ENCODE measurements at regions not wholly inside any gene's neighbourhood (a gene's known extent, or its start where the extent isn't known, plus 50 kb on each side); places are given as distances from the start of the nearest gene placed in this dataset.
"Not testable (repeated sequence)": the region's sequence is repeated elsewhere in the genome, so short reads cannot be mapped to it uniquely, and the experiment has no call there.

DNA sequence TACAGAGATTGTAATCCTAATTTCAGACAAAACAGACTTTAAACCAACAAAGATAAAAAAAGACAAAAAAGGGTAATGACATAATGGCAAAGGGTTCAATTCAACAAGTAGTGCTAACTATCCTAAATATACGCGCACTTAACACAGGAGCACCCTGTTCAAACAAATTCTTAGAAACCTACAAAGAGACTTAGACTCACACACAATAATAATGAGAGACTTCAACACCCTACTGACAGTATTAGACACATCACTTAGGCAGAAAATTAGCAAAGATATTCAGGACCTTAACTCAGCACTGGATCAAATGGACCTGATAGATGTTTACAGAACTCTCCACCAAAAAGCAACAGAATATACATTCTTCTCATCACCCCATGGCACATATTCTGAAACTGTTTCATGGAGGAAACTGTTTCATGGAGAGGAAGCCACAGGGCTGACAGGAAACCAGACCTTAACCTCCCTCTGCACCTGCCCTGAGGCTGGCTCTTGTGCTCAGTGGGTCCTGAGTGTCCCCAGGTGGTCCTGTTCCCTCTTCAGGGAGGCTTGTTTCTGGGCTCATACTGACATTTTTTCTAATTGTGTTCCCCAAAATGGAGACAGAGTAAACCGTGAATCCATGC, 54.7 kb downstream of the OR4M2 start:
- H3K36me3 ChIP-seq (ENCODE audit: control insufficient read depth in 2 of 3, insufficient read depth in 3 of 3, low read length in 3 of 3); H3K4me1 ChIP-seq (ENCODE audit: control insufficient read depth in 2 of 3, insufficient read depth in 2 of 3, low read depth in 1 of 3, low read length in 3 of 3); DNase-seq; H3K9me3 ChIP-seq (ENCODE audit: control insufficient read depth in 2 of 3, insufficient read depth in 1 of 3, low read length in 3 of 3); intact Hi-C loops (cut with DNase I); H3K4me3 ChIP-seq (ENCODE audit: low read length in 3 of 3); FAIRE-seq; H3K27ac ChIP-seq (ENCODE audit: low read depth in 2 of 2, low read length in 2 of 2); H3K27me3 ChIP-seq (ENCODE audit: control insufficient read depth, insufficient read depth, low read length); H3K9ac ChIP-seq (ENCODE audit: low read length in 3 of 3): not testable (repeated sequence)

DNA sequence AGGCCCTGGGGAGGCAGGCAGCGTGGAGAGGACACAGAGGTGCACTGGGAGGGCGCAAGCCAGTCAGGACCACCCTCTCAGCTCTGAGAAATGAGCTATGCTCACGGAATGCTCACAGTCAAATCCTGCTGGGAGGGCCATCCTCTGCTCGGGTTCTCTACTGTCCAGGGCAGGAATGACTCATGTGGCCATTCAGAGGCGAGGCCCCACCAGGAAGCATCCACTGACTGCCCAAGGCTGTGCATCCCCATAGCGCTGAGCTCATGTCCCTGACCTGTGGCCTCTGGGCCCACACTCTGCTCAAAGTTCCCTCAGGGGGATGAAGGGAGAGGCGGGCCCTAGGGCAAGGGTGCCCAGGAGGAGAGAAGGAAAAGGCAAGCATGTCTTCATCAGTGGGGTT, 57.2 kb downstream of the OR4M2 start:
- H3K4me1 ChIP-seq (ENCODE audit: control insufficient read depth in 2 of 3, insufficient read depth in 2 of 3, low read depth in 1 of 3, low read length in 3 of 3); H3K9ac ChIP-seq (ENCODE audit: low read length in 3 of 3); H3K27ac ChIP-seq (ENCODE audit: low read depth in 2 of 2, low read length in 2 of 2); H3K9me3 ChIP-seq (ENCODE audit: control insufficient read depth in 2 of 3, insufficient read depth in 1 of 3, low read length in 3 of 3); H3K4me3 ChIP-seq (ENCODE audit: low read length in 3 of 3); H3K36me3 ChIP-seq (ENCODE audit: control insufficient read depth in 2 of 3, insufficient read depth in 3 of 3, low read length in 3 of 3); DNase-seq; H3K27me3 ChIP-seq (ENCODE audit: control insufficient read depth, insufficient read depth, low read length); intact Hi-C loops (cut with DNase I); FAIRE-seq: not testable (repeated sequence)

DNA sequence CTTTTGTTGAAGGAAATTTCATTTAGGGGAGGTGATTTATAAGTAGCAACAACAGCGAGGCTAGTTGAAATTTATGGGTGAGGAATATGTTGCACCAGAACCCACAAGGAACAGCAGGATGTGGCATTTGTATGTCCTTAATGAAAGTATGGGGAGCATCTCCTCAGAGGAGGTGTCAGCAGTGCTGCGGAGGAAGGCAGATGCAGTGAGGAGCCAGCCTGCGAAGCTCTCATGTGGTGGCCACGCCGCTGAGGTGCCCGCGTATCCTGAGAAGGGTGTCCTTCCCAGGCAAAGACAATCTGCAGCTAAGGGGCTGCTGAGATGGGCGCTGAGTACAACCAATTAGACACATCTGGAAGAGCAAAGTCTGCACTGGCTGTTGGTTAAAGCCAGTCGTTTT, 60.8 kb downstream of the OR4M2 start:
- DNase-seq; H3K4me1 ChIP-seq (ENCODE audit: control insufficient read depth in 2 of 3, insufficient read depth in 2 of 3, low read depth in 1 of 3, low read length in 3 of 3); H3K4me3 ChIP-seq (ENCODE audit: low read length in 3 of 3); H3K9me3 ChIP-seq (ENCODE audit: control insufficient read depth in 2 of 3, insufficient read depth in 1 of 3, low read length in 3 of 3); H3K36me3 ChIP-seq (ENCODE audit: control insufficient read depth in 2 of 3, insufficient read depth in 3 of 3, low read length in 3 of 3); H3K27ac ChIP-seq (ENCODE audit: low read depth in 2 of 2, low read length in 2 of 2); intact Hi-C loops (cut with DNase I); FAIRE-seq; H3K9ac ChIP-seq (ENCODE audit: low read length in 3 of 3); H3K27me3 ChIP-seq (ENCODE audit: control insufficient read depth, insufficient read depth, low read length): not testable (repeated sequence)

DNA sequence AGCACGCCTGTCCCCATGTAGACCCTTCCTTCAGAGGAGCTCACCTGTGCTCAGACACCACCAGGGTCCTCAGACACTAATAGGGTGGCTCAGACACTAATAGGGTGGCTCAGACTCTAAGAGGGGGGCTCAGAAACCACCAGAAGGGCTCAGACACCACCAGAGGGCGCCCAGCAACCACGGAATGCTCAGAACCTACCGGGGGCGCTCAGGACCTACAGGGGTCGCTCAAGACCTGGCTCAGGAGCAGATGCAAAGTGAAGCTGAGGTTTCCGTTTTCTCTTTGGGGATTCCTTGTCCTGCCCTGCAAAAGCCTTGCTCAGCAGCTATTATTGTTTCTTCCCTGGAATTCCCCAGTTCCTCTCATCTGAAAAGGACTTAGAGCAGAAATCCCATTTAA, 67.8 kb downstream of the OR4M2 start:
- H3K36me3 ChIP-seq (ENCODE audit: control insufficient read depth in 2 of 3, insufficient read depth in 3 of 3, low read length in 3 of 3); H3K27me3 ChIP-seq (ENCODE audit: control insufficient read depth, insufficient read depth, low read length); intact Hi-C loops (cut with DNase I): not testable (repeated sequence)

DNA sequence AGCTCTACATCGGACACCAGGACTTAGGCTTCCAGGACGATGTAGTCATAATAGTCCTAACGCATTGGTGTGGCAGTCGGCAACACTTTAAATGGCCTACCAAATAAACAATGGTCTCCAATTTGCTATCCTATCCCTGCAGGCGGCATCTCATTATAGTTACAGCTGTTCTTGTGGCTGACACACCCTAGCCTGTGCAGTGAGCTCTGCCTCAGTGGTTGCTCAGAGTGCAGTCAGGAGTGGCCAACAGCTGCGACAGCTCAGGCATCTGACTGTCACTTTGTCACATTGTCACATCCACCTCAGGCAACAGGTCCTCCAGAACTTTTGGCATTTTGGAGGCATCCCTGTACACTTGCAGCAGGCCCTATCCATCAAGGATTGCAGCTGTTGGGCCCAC, 77.9 kb downstream of the OR4M2 start:
- H3K27me3 ChIP-seq (ENCODE audit: control insufficient read depth, insufficient read depth, low read length); H3K36me3 ChIP-seq (ENCODE audit: control insufficient read depth in 2 of 3, insufficient read depth in 3 of 3, low read length in 3 of 3); H3K4me1 ChIP-seq (ENCODE audit: control insufficient read depth in 2 of 3, insufficient read depth in 2 of 3, low read depth in 1 of 3, low read length in 3 of 3); FAIRE-seq; H3K27ac ChIP-seq (ENCODE audit: low read depth in 2 of 2, low read length in 2 of 2); H3K4me3 ChIP-seq (ENCODE audit: low read length in 3 of 3); H3K9me3 ChIP-seq (ENCODE audit: control insufficient read depth in 2 of 3, insufficient read depth in 1 of 3, low read length in 3 of 3); H3K9ac ChIP-seq (ENCODE audit: low read length in 3 of 3); DNase-seq; intact Hi-C loops (cut with DNase I): not testable (repeated sequence)

More for the DNA sequence above, 67.8 kb downstream of the OR4M2 start:
- H3K9me3 ChIP-seq (ENCODE audit: control insufficient read depth in 2 of 3, insufficient read depth in 1 of 3, low read length in 3 of 3); H3K9ac ChIP-seq (ENCODE audit: low read length in 3 of 3); DNase-seq; H3K27ac ChIP-seq (ENCODE audit: low read depth in 2 of 2, low read length in 2 of 2); H3K4me3 ChIP-seq (ENCODE audit: low read length in 3 of 3); H3K4me1 ChIP-seq (ENCODE audit: control insufficient read depth in 2 of 3, insufficient read depth in 2 of 3, low read depth in 1 of 3, low read length in 3 of 3); FAIRE-seq: not testable (repeated sequence)

DNA sequence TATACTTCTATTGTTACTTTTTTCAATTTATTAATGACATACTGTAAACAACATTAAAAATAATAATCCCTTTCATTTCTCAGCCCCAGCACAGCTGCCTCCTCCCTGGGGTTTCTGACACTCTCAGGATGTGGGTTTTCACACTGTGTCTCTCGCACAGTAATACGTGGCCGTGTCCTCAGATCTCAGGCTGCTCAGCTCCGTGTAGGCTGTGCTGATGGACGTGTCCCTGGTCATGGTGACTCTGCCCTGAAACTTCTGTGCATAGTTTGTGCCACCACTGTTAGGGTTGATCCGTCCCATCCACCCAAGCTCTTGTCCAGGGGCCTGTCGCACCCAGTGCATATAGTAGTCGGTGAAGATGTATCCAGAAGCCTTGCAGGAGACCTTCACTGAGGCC, 80.0 kb downstream of the OR4M2 start:
- intact Hi-C loops (cut with DNase I); H3K9me3 ChIP-seq (ENCODE audit: control insufficient read depth in 2 of 3, insufficient read depth in 1 of 3, low read length in 3 of 3); FAIRE-seq; DNase-seq; H3K36me3 ChIP-seq (ENCODE audit: control insufficient read depth in 2 of 3, insufficient read depth in 3 of 3, low read length in 3 of 3); H3K27me3 ChIP-seq (ENCODE audit: control insufficient read depth, insufficient read depth, low read length); H3K4me3 ChIP-seq (ENCODE audit: low read length in 3 of 3); H3K9ac ChIP-seq (ENCODE audit: low read length in 3 of 3); H3K4me1 ChIP-seq (ENCODE audit: control insufficient read depth in 2 of 3, insufficient read depth in 2 of 3, low read depth in 1 of 3, low read length in 3 of 3); H3K27ac ChIP-seq (ENCODE audit: low read depth in 2 of 2, low read length in 2 of 2): not testable (repeated sequence)

DNA sequence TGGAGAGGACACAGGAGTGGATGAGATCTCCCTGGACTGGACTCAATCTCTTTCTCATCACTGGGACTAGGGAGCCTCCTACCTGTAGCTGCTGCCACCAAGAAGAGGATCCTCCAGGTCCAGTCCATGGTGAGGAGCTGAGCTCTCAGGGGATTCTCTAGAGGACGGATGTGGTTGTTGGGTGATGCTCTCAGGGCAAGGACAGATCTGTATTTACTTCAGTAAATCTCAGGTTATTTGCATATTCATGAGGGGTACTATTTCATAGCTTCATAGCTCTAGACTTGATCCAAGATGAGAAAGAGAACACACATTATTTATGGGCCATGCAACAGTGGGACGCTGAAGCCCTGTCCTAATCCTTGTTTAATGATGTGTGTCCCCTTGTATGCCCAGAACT, 80.4 kb downstream of the OR4M2 start:
- H3K9me3 ChIP-seq (ENCODE audit: control insufficient read depth in 2 of 3, insufficient read depth in 1 of 3, low read length in 3 of 3); H3K36me3 ChIP-seq (ENCODE audit: control insufficient read depth in 2 of 3, insufficient read depth in 3 of 3, low read length in 3 of 3); FAIRE-seq; intact Hi-C loops (cut with DNase I); H3K4me3 ChIP-seq (ENCODE audit: low read length in 3 of 3); H3K9ac ChIP-seq (ENCODE audit: low read length in 3 of 3); DNase-seq; H3K4me1 ChIP-seq (ENCODE audit: control insufficient read depth in 2 of 3, insufficient read depth in 2 of 3, low read depth in 1 of 3, low read length in 3 of 3); H3K27ac ChIP-seq (ENCODE audit: low read depth in 2 of 2, low read length in 2 of 2); H3K27me3 ChIP-seq (ENCODE audit: control insufficient read depth, insufficient read depth, low read length): not testable (repeated sequence)

DNA sequence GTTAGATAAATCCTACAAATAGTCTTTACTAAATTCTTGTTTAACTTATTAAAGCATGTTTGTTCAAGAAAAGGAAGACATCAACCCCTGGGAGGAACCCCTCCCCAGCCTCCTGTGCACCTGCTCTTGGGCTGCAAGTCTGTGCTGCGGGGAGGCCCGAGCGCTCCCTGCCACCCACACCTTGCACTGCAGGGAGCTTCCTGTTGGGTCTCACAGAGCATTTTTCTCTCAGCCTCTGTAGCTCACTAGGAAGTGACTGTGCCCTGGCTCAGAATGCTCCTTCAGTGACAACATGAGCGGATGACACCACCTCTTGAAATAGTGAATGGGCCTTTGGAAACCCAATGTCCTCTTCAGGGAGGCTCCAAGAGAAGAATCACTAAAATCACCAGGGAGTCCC, 81.1 kb downstream of the OR4M2 start:
- H3K36me3 ChIP-seq (ENCODE audit: control insufficient read depth in 2 of 3, insufficient read depth in 3 of 3, low read length in 3 of 3); DNase-seq; FAIRE-seq; H3K27ac ChIP-seq (ENCODE audit: low read depth in 2 of 2, low read length in 2 of 2); H3K27me3 ChIP-seq (ENCODE audit: control insufficient read depth, insufficient read depth, low read length); H3K4me1 ChIP-seq (ENCODE audit: control insufficient read depth in 2 of 3, insufficient read depth in 2 of 3, low read depth in 1 of 3, low read length in 3 of 3); intact Hi-C loops (cut with DNase I); H3K9ac ChIP-seq (ENCODE audit: low read length in 3 of 3); H3K9me3 ChIP-seq (ENCODE audit: control insufficient read depth in 2 of 3, insufficient read depth in 1 of 3, low read length in 3 of 3); H3K4me3 ChIP-seq (ENCODE audit: low read length in 3 of 3): not testable (repeated sequence)

- H3K36me3 ChIP-seq (ENCODE audit: control insufficient read depth in 2 of 3, insufficient read depth in 3 of 3, low read length in 3 of 3); H3K9me3 ChIP-seq (ENCODE audit: control insufficient read depth in 2 of 3, insufficient read depth in 1 of 3, low read length in 3 of 3); H3K4me3 ChIP-seq (ENCODE audit: low read length in 3 of 3); H3K4me1 ChIP-seq (ENCODE audit: control insufficient read depth in 2 of 3, insufficient read depth in 2 of 3, low read depth in 1 of 3, low read length in 3 of 3); H3K27ac ChIP-seq (ENCODE audit: low read depth in 2 of 2, low read length in 2 of 2); intact Hi-C loops (cut with DNase I); FAIRE-seq; H3K27me3 ChIP-seq (ENCODE audit: control insufficient read depth, insufficient read depth, low read length); H3K9ac ChIP-seq (ENCODE audit: low read length in 3 of 3); DNase-seq: not testable (repeated sequence)
Observed at GRCh38 chr15:22163715-22164114, 83.4 kb downstream of the OR4M2 start.

Measured in kidney (tissue), 10 donors.